Fibroblast of the aortic adventitia (primary cell): ENCODE measurements at regions not wholly inside any gene's neighbourhood (a gene's known extent, or its start where the extent isn't known, plus 50 kb on each side); places are given as distances from the start of the nearest gene placed in this dataset.
"Not testable (repeated sequence)": the region's sequence is repeated elsewhere in the genome, so short reads cannot be mapped to it uniquely, and the experiment has no call there.

ENCODE experiments used
- DNase-seq: peaks from one replicate; pipeline ENCODE4 v3.0.0-alpha.2; 2010; ENCODE audit warnings: low read depth
- H3K4me3 ChIP-seq: 2 replicates; pipeline ENCODE4 v1.5.1; 2011; ENCODE audit warnings: low read depth, mild to moderate bottlenecking, control low read depth, low read length, moderate library complexity
- TF ChIP-seq, protein P1 (sequence below): IDR thresholded peaks from 2 replicates; pipeline ENCODE4 v1.5.1; 2011; ENCODE audit warnings: mild to moderate bottlenecking, low read length, control low read depth, inconsistent platforms; ENCODE audit not compliant: insufficient read depth

DNA sequence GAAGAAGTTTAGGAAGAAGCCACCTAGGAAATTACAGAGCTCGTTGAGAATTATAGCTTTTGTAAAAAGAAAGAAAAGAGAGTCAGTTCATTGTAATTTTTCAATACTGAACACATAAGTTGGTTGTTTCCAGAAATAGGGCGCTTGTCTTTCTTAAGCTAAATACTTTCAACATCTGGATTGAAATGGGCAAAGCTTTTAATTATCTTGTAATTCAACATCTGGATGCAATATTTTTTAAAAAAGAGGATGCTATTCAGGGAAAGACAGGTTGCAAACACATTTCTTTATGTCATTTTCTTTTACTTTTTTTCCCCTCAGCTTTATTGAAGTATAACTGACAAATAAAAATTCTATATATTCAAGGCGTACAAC is 100.7 kb upstream of the TRPC7 start:
- no peak overlapping the region for H3K4me3 ChIP-seq
- TF ChIP-seq, protein P1, sequence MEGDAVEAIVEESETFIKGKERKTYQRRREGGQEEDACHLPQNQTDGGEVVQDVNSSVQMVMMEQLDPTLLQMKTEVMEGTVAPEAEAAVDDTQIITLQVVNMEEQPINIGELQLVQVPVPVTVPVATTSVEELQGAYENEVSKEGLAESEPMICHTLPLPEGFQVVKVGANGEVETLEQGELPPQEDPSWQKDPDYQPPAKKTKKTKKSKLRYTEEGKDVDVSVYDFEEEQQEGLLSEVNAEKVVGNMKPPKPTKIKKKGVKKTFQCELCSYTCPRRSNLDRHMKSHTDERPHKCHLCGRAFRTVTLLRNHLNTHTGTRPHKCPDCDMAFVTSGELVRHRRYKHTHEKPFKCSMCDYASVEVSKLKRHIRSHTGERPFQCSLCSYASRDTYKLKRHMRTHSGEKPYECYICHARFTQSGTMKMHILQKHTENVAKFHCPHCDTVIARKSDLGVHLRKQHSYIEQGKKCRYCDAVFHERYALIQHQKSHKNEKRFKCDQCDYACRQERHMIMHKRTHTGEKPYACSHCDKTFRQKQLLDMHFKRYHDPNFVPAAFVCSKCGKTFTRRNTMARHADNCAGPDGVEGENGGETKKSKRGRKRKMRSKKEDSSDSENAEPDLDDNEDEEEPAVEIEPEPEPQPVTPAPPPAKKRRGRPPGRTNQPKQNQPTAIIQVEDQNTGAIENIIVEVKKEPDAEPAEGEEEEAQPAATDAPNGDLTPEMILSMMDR, result no peak
- no peak for DNase-seq

DNA sequence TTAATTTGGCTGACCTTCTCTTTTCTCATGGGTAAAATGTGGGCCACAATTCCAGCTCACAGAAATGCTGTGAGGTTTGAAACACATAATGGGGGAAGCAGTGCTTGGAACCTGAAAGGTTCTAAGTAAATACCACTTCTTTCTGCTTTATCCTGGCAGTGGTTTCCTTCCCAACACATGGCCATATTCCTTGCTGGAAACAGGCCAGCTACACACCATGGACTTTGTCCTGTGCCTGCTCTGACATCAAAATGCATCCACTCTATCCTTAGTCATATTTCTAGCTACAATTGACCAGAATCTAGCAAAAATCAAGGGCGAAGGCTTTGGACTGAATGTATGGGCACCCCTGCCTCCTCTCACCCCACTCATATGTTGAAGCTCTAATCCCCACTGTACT is 93.1 kb upstream of the TRPC7 start:
- DNase-seq, result no peak
- TF ChIP-seq, protein P1, result no peak
- no peak overlapping the region for H3K4me3 ChIP-seq

DNA sequence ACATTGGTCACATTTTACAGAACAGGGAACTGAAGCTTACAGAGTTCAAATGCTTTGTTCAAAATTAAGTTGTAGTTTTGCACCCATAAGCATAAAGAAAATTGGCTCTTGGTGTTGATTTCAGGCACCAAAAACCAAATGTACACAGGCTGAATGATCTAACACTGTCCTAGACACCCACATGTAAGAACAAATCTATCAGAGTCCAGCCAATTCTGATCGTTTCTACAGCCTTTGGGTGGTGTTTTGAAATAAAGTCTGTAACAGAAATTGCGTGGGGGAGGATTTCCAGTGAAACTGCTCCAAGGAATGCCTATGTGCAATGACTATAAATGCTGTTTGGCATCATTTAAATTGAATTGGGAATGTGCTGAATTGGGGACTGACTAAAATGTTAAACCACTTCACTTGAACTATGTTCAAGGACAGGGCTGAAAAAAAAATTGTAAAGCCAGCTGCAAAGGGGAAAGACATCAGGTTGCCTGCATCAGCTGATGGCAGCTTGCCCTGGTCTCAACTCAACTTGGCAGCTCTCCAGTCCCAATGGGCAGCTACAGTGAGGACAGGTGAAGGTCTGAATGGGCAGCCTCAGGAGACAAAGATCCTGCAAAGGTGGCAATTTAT is 92.2 kb upstream of the TRPC7 start:
- TF ChIP-seq, protein P1, result no peak
- DNase-seq, result no peak
- H3K4me3 ChIP-seq, result no peak overlapping the region

DNA sequence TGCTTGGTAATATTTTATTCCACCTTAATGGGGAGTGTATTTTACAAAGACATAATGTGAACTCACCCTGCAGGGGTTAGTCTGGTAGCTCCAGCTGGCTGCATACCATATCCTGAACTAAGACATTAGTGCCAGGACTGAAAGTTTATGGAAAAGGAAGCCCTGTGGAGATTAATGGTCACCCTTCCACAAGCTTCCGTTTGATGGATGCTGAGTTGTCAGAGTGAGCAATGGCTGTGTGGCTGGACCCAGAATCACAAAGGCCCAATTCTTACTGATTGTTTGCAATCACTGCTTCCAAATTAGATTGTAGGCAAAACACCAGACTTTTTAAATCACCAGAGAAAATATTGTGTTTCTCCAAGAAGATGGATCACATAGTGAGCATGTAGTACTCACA is 90.1 kb upstream of the TRPC7 start:
- no peak overlapping the region for H3K4me3 ChIP-seq
- no peak for DNase-seq
- TF ChIP-seq, protein P1, result no peak

DNA sequence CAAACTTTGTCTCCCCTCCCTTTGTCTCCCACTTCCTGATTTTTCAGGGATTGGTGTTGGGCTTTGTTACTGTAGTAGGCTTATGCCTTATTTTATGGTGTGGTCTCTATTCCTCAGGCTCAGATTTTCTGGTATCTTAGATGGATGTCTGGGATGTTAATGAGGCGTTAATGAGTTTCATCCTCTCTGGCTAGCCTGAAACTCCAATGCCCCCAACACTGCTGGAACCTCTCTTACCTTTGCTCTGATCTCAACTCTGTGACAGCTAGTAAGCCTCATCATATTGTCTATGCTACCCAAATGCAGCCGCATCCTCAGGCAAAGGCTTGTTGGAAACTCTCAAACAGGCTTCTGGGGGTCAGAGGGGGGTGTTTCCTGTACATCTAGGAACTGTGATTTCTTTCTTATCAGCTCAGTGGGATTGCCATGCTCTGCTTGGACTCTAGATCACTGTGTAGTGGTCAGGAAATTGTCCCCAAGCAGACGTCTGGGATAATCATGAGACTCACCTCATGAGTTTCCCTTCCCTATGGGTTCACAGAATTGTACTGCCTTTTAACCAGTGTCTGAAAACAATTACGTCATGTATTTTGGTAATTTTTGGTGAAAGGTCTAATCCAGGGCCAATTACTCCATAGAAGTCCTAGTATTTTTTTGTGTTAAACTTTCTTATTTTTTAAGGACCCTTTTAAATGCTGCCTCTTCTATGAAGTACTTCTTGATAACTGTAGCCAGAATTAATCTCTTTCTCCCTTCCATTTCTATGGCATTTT is 88.8 kb upstream of the TRPC7 start:
- TF ChIP-seq, protein P1, result no peak
- no peak for DNase-seq
- no peak overlapping the region for H3K4me3 ChIP-seq

DNA sequence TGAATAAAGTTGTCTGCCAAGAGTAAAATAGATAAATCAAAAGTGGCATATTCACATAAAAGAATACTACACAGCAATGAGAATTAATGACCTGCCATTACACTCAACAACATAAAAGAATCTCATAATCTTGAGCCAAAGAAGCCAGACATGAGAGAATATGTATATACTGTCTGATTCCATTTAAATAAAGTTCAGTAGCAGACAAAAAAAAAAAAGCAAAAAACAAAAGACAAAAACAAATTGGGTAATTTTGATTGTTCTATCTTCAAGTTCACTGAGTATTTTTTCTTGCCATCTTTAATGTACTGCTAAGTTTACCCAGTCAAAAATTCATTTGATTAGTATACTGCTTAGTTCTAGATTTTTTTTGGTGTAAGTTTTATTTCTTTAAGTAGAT is 87.9 kb upstream of the TRPC7 start:
- TF ChIP-seq, protein P1, result no peak
- no peak overlapping the region for H3K4me3 ChIP-seq
- no peak for DNase-seq

DNA sequence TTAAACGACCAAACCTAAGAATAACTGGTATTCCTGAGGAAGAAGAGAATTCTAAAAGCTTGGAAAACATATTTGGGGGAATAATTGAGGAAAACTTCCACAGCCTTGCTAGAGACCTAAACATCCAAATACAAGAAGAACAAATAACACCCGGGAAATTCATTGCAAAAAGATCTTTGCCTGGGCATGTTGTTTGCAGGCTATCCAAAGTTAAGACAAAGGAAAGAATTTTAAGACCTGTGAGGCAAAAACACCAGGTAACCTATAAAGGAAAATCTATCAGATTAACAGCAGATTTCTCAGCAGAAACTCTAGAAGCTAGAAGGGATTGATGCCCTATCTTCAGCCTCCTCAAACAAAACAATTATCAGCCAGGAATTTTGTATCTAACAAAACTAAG is 82.2 kb upstream of the TRPC7 start:
- DNase-seq, H3K4me3 ChIP-seq: not testable (repeated sequence)
